HepG2 (cell line): ENCODE measurements at regions not wholly inside any gene's neighbourhood (a gene's known extent, or its start where the extent isn't known, plus 50 kb on each side); places are given as distances from the start of the nearest gene placed in this dataset.

Experiments
- ATAC-seq: fragments of 200-7000 bp; cut with Tn5 transposase; 3 replicates; pipeline ENCODE4 v1.9.1; 2020; ENCODE audit warnings: mild to moderate bottlenecking, moderate library complexity
- BruUV-seq: library from RNA; stranded (reverse); fragments of 400-500 nt; replicated peaks from 2 replicates; lab custom pipeline; 2021; lab: Mats Ljungman, UMichigan
- CTCF ChIA-PET: fragments of 300-600 bp; formaldehyde crosslinking; extraction: SDS; loops from one replicate; lab custom pipeline; 2021; ENCODE audit warnings: low total read pairs, inconsistent platforms, low intra/inter-chr PET ratio; lab: Yijun Ruan, JAX
- POLR2A ChIA-PET: fragments of 350-600 bp; sonication (Branson Sonifier 250); formaldehyde crosslinking; loops from one replicate; lab custom pipeline; 2020; ENCODE audit warnings: antibody characterized with exemption, inconsistent platforms; lab: Yijun Ruan, JAX
- DNase-seq: peaks from one replicate; pipeline ENCODE4 v3.0.0-alpha.2; 2015; ENCODE audit warnings: low spot score
- FAIRE-seq: peaks from 3 replicates; lab custom pipeline; 2011; peaks lifted over from hg19 to GRCh38; lab: Jason Lieb, UNC
- H2AFZ ChIP-seq: one replicate; pipeline ENCODE4 v1.6.1; 2011; ENCODE audit warnings: low read length, inconsistent platforms
- H3K27ac ChIP-seq: fragments of 300-600 bp; 3 replicates; pipeline ENCODE4 v1.8.0; 2011; ENCODE audit warnings: mixed run types, mild to moderate bottlenecking, mixed read lengths, low read length, inconsistent platforms; ENCODE audit not compliant: insufficient read depth; ENCODE audit errors: extremely low read length
- H3K27me3 ChIP-seq, 2 experiments: fragments of 200-600 bp in 1 of 2; 2 replicates in 1 of 2; 3 replicates in 1 of 2; pipeline versions ENCODE4 v1.6.0 to v1.8.0; 2011; ENCODE audit warnings: low read length in 2 of 2, mild to moderate bottlenecking in 2 of 2, moderate library complexity in 2 of 2, inconsistent platforms in 1 of 2; ENCODE audit not compliant: insufficient read depth in 2 of 2, control insufficient read depth in 1 of 2
- H3K36me3 ChIP-seq, 2 experiments: fragments of 200-600 bp in 1 of 2; replicated peaks in 1 of 2; 2 replicates in 1 of 2; 3 replicates in 1 of 2; pipeline versions ENCODE4 v1.5.1 to v1.8.0; 2011; ENCODE audit warnings: low read length in 2 of 2, inconsistent platforms in 1 of 2; ENCODE audit not compliant: insufficient read depth in 2 of 2, control insufficient read depth in 1 of 2
- H3K4me1 ChIP-seq: 2 replicates; pipeline ENCODE4 v1.5.1; 2012; ENCODE audit warnings: low read length, inconsistent platforms; ENCODE audit not compliant: insufficient read depth
- H3K4me2 ChIP-seq: 2 replicates; pipeline ENCODE4 v1.6.0; 2011; ENCODE audit warnings: low read depth, low read length, inconsistent platforms
- H3K4me3 ChIP-seq, 3 experiments: fragments of 200-600 bp in 1 of 3; sonication (generic), shearing (Covaris generic) in 1 of 3; replicated peaks in 1 of 3; 2 replicates each; pipeline ENCODE4 v1.5.1; 2011 to 2016; ENCODE audit warnings: low read length in 3 of 3, inconsistent platforms in 2 of 3, low read depth in 2 of 3, mild to moderate bottlenecking in 2 of 3, control low read depth in 1 of 3, mixed read lengths in 1 of 3; ENCODE audit not compliant: insufficient read depth in 1 of 3
- H3K79me2 ChIP-seq: one replicate; pipeline ENCODE4 v1.6.1; 2011; ENCODE audit warnings: low read length, inconsistent platforms; ENCODE audit not compliant: insufficient read depth
- H3K9ac ChIP-seq: 2 replicates; pipeline ENCODE4 v1.6.0; 2011; ENCODE audit warnings: mild to moderate bottlenecking, low read depth, low read length, inconsistent platforms; ENCODE audit not compliant: insufficient read depth
- H3K9me3 ChIP-seq: 2 replicates; pipeline ENCODE4 v1.5.1; 2012; ENCODE audit warnings: mild to moderate bottlenecking, low read length
- H4K20me1 ChIP-seq: 2 replicates; pipeline ENCODE4 v1.6.0; 2011; ENCODE audit warnings: inconsistent platforms, mild to moderate bottlenecking, low read length, moderate library complexity; ENCODE audit not compliant: insufficient read depth
- ADNP ChIP-seq: sonication (generic); formaldehyde crosslinking; IDR thresholded peaks from 2 replicates; pipeline ENCODE4 v1.4.0; 2020; ENCODE audit warnings: missing genetic modification reagents
- DNMT3B ChIP-seq: conservative IDR thresholded peaks from 2 replicates; pipeline ENCODE4 v1.6.1; 2016; ENCODE audit warnings: missing biosample characterization, control low read depth
- FLYWCH1 ChIP-seq: sonication (generic); formaldehyde crosslinking; IDR thresholded peaks from 2 replicates; pipeline ENCODE4 v1.8.1; 2023; ENCODE audit warnings: mild to moderate bottlenecking, missing genetic modification reagents
- FOXA3 ChIP-seq: IDR thresholded peaks from 2 replicates; pipeline ENCODE4 v1.6.1; 2016; ENCODE audit warnings: missing genetic modification reagents, missing compliant biosample characterization
- GATA4 ChIP-seq: sonication (generic); IDR thresholded peaks from 2 replicates; pipeline ENCODE4 v1.6.1; 2016; ENCODE audit warnings: antibody characterized with exemption, low read depth, borderline replicate concordance
- NFE2L1 ChIP-seq: sonication (generic); formaldehyde crosslinking; IDR thresholded peaks from 2 replicates; pipeline ENCODE4 v1.4.0; 2020; ENCODE audit warnings: missing genetic modification reagents, mild to moderate bottlenecking, borderline replicate concordance
- RFX5 ChIP-seq: IDR thresholded peaks from 2 replicates; pipeline ENCODE4 v1.6.1; 2011; ENCODE audit warnings: low read depth, low read length, improper control_type of control experiment
- XBP1 ChIP-seq: sonication (generic); formaldehyde crosslinking; IDR thresholded peaks from 2 replicates; pipeline ENCODE4 v1.5.0; 2020; ENCODE audit warnings: missing genetic modification reagents
- ZNF30 ChIP-seq: sonication (generic); formaldehyde crosslinking; IDR thresholded peaks from 2 replicates; pipeline ENCODE4 v1.5.0; 2020; ENCODE audit warnings: mild to moderate bottlenecking, missing genetic modification reagents
- ZNF329 ChIP-seq: sonication (generic); formaldehyde crosslinking; IDR thresholded peaks from 2 replicates; pipeline ENCODE4 v1.9.0; 2021; ENCODE audit warnings: low read depth, mild to moderate bottlenecking, missing genetic modification reagents
- WGBS: methylation state at CpG from one replicate; pipeline ENCODE4 v1.1.6; 2017; ENCODE audit warnings: low lambda C conversion rate; 5-methylcytosine and 5-hydroxymethylcytosine counted together
- in situ Hi-C: cut with HindIII; loops from 2 replicates; pipeline ENCODE4 v1.10.0; 2017; ENCODE audit warnings: low pct_unique_long_range_greater_than_20kb; ENCODE audit not compliant: extremely low pct_ligation_motif_present
- intact Hi-C: fragments of 100-400 bp; cut with micrococcal nuclease; formaldehyde crosslinking; loops from one replicate; pipeline ENCODE4 v1.10.0; 2022; ENCODE audit not compliant: unreplicated experiment
- TF ChIP-seq, protein P1 (sequence below): sonication (generic); IDR thresholded peaks from 2 replicates; pipeline ENCODE4 v1.6.1; 2016; ENCODE audit warnings: low read depth, borderline replicate concordance
- TF ChIP-seq, protein P2 (sequence below): sonication (generic); formaldehyde crosslinking; IDR thresholded peaks from 2 replicates; pipeline ENCODE4 v1.5.0; 2020; ENCODE audit warnings: mild to moderate bottlenecking, missing genetic modification reagents, moderate library complexity
- TF ChIP-seq, protein P3 (sequence below): sonication (generic); formaldehyde crosslinking; IDR thresholded peaks from 2 replicates; pipeline ENCODE4 v1.8.1; 2023; ENCODE audit warnings: mild to moderate bottlenecking, missing genetic modification reagents, borderline replicate concordance

DNA sequence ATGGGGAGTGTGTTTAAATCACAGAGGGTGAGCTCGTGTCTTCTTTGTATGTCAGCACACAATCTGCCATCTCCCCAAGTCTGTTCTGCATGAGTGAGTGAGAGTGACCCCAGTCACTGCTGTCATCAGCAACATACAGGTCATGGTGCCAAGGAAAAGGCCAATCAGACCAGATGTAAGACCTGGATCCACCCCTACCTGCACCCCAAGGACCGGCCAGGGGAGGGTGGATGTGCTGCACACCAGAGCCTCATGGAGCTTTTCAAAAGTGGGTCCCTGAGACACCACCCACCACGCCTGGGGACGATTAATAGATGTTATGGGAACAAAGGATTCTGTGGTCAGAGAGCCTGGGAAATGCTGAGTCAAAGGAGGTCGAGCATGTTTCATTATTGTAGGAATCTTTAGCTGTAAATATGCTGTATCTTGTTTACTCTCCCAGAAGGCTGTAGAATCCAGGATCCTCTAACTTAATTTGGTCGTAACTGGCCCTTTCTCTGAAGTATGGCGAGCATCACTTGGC is 420.5 kb downstream of the RPS24 start:
- peaks cover 34% of the 10 kb centered on the region for H3K4me1 ChIP-seq
- WGBS = 89% methylated on average over 7 of the region's 7 CpGs
- no peak overlapping the region for H3K9ac ChIP-seq
- ATAC-seq (no peak), FAIRE-seq (no peak), DNase-seq (no peak)
- no peaks in the 10 kb centered on the region for H3K9me3 ChIP-seq
- intact Hi-C loops (no loop called here), in situ Hi-C loops (no loop called here)
- no peak overlapping the region for H3K27ac ChIP-seq
- H4K20me1 ChIP-seq = no peaks in the 10 kb centered on the region
- no peak overlapping the region for H3K4me2 ChIP-seq
- ChIA-PET CTCF (no interaction called here), POLR2A (interaction anchor here (0.8 kb wide), 1 partner anchor 10 kb away, joined by 3 read pairs; no protein-coding TSS in a partner anchor)
- BruUV-seq = no TSS peak
- H3K4me3 ChIP-seq = no peak overlapping the region
- no peaks in the 10 kb centered on the region for H3K36me3 ChIP-seq
- TF ChIP-seq DNMT3B (CRISPR knock-in tag) = no peak
- TF ChIP-seq ZNF329 (CRISPR knock-in tag) = peak; percentile 88; the same call in 1 of the 2 replicates
- H3K27me3 ChIP-seq = no peaks in the 10 kb centered on the region
- no peaks in the 10 kb centered on the region for H3K79me2 ChIP-seq
- no peak overlapping the region for H2AFZ ChIP-seq

DNA sequence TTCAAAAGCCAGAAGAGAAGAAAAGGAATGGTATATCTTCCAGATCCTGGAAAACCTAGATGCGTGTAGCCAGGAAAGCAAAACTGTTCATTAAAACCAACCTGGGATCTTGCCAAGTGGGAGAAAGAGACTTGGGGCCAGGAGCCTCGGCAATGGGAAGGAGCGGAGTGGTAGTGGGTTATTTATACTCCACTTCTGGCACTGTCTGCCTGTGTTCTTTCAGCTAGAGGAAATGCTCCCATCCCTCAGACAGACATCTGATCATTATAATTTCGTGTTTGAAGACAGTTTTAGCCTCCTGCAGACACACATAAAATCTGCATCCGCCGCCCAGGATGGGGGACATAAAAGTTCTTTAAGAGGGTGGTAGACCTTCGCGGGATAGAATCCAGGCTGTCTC is 421.6 kb downstream of the RPS24 start:
- CTCF ChIA-PET = no interaction called here
- Histone ChIP-seq H3K27me3 (no peaks in the 10 kb centered on the region), H3K4me1 (peaks cover 44% of the 10 kb centered on the region), H3K4me3 (no peak overlapping the region), H3K4me2 (no peak overlapping the region), H3K9ac (no peak overlapping the region), H3K79me2 (no peaks in the 10 kb centered on the region), H2AFZ (no peak overlapping the region), H3K36me3 (no peaks in the 10 kb centered on the region), H4K20me1 (no peaks in the 10 kb centered on the region), H3K9me3 (no peaks in the 10 kb centered on the region), H3K27ac (no peak overlapping the region)
- 87% methylated on average over 8 of the region's 8 CpGs for WGBS
- BruUV-seq = no TSS peak
- DNase-seq = no peak
- intact Hi-C loops = no loop called here
- in situ Hi-C loops = no loop called here
- TF ChIP-seq FLYWCH1 (CRISPR knock-in tag) = no peak
- TF ChIP-seq, protein P1, sequence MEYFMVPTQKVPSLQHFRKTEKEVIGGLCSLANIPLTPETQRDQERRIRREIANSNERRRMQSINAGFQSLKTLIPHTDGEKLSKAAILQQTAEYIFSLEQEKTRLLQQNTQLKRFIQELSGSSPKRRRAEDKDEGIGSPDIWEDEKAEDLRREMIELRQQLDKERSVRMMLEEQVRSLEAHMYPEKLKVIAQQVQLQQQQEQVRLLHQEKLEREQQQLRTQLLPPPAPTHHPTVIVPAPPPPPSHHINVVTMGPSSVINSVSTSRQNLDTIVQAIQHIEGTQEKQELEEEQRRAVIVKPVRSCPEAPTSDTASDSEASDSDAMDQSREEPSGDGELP = no peak
- no peak for TF ChIP-seq FOXA3
- TF ChIP-seq, protein P2, sequence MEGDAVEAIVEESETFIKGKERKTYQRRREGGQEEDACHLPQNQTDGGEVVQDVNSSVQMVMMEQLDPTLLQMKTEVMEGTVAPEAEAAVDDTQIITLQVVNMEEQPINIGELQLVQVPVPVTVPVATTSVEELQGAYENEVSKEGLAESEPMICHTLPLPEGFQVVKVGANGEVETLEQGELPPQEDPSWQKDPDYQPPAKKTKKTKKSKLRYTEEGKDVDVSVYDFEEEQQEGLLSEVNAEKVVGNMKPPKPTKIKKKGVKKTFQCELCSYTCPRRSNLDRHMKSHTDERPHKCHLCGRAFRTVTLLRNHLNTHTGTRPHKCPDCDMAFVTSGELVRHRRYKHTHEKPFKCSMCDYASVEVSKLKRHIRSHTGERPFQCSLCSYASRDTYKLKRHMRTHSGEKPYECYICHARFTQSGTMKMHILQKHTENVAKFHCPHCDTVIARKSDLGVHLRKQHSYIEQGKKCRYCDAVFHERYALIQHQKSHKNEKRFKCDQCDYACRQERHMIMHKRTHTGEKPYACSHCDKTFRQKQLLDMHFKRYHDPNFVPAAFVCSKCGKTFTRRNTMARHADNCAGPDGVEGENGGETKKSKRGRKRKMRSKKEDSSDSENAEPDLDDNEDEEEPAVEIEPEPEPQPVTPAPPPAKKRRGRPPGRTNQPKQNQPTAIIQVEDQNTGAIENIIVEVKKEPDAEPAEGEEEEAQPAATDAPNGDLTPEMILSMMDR (CRISPR knock-in tag) = no peak
- TF ChIP-seq ZNF30 (CRISPR knock-in tag) = no peak
- TF ChIP-seq RFX5 = no peak
- TF ChIP-seq XBP1 (CRISPR knock-in tag) = no peak
- TF ChIP-seq NFE2L1 (CRISPR knock-in tag) = no peak
- no peak for TF ChIP-seq ADNP (CRISPR knock-in tag)
- TF ChIP-seq GATA4 = no peak
- TF ChIP-seq, protein P3, sequence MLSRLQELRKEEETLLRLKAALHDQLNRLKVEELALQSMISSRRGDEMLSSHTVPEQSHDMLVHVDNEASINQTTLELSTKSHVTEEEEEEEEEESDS = no peak
- ATAC-seq = no peak
- POLR2A ChIA-PET = no interaction called here
- no peak for FAIRE-seq
